Mesenchymal stem cell (in vitro differentiated cells and primary cell): ENCODE measurements at regions not wholly inside any gene's neighbourhood (a gene's known extent, or its start where the extent isn't known, plus 50 kb on each side); places are given as distances from the start of the nearest gene placed in this dataset.

ENCODE experiments used
- DNase-seq: peaks from one replicate; pipeline ENCODE4 v3.0.0-alpha.2; 2013
- H2AFZ ChIP-seq: one replicate; pipeline ENCODE4 v1.6.1; 2013; ENCODE audit warnings: low read depth, mild to moderate bottlenecking, control low read depth, inconsistent platforms, low read length, moderate library complexity
- H2AK5ac ChIP-seq: 2 replicates; pipeline ENCODE4 v1.6.1; 2013; ENCODE audit warnings: low read length, moderate library complexity, mild to moderate bottlenecking, inconsistent platforms; ENCODE audit not compliant: severe bottlenecking
- H2BK120ac ChIP-seq: one replicate; pipeline ENCODE4 v1.6.1; 2013; ENCODE audit warnings: low read depth, mild to moderate bottlenecking, inconsistent platforms, low read length, moderate library complexity
- H2BK12ac ChIP-seq, 2 experiments: one replicate each; pipeline ENCODE4 v1.6.1; 2013; ENCODE audit warnings: inconsistent platforms in 2 of 2, low read length in 2 of 2, mild to moderate bottlenecking in 2 of 2, moderate library complexity in 2 of 2, control low read depth in 1 of 2
- H2BK15ac ChIP-seq: one replicate; pipeline ENCODE4 v1.6.1; 2013; ENCODE audit warnings: mild to moderate bottlenecking, low read depth, inconsistent platforms; ENCODE audit not compliant: poor library complexity, severe bottlenecking
- H2BK5ac ChIP-seq: 2 replicates; pipeline ENCODE4 v1.6.1; 2013; ENCODE audit warnings: low read depth, mild to moderate bottlenecking, low read length, control low read depth, inconsistent platforms; ENCODE audit not compliant: poor library complexity, severe bottlenecking
- H3K14ac ChIP-seq, 2 experiments: one replicate each; pipeline ENCODE4 v1.6.1; 2013; ENCODE audit warnings: inconsistent platforms in 2 of 2, low read length in 2 of 2, control low read depth in 1 of 2, mild to moderate bottlenecking in 1 of 2, moderate library complexity in 1 of 2
- H3K18ac ChIP-seq, 2 experiments: one replicate each; pipeline ENCODE4 v1.6.1; 2013; ENCODE audit warnings: inconsistent platforms in 2 of 2, low read length in 2 of 2, control low read depth in 1 of 2, low read depth in 1 of 2, mild to moderate bottlenecking in 1 of 2
- H3K23ac ChIP-seq, 2 experiments: one replicate each; pipeline ENCODE4 v1.6.1; 2013; ENCODE audit warnings: inconsistent platforms in 2 of 2, low read length in 2 of 2, mild to moderate bottlenecking in 2 of 2, moderate library complexity in 2 of 2, control low read depth in 1 of 2
- H3K27ac ChIP-seq: 2 replicates; pipeline ENCODE4 v1.5.1; 2013; ENCODE audit warnings: mild to moderate bottlenecking, moderate library complexity, low read length, control low read depth, inconsistent platforms; ENCODE audit not compliant: poor library complexity, severe bottlenecking
- H3K27me3 ChIP-seq, 2 experiments: 2 replicates each; pipeline versions ENCODE4 v1.6.1 to v1.7.0; 2013; ENCODE audit warnings: low read length in 2 of 2, mild to moderate bottlenecking in 2 of 2, moderate library complexity in 2 of 2, control low read depth in 1 of 2, inconsistent platforms in 1 of 2; ENCODE audit not compliant: control insufficient read depth in 1 of 2, insufficient read depth in 1 of 2
- H3K36me3 ChIP-seq, 2 experiments: 2 replicates each; pipeline versions ENCODE4 v1.6.1 to v1.7.0; 2013; ENCODE audit warnings: low read length in 2 of 2, control low read depth in 1 of 2, inconsistent platforms in 1 of 2, low read depth in 1 of 2, mild to moderate bottlenecking in 1 of 2; ENCODE audit not compliant: insufficient read depth in 2 of 2, control insufficient read depth in 1 of 2
- H3K4ac ChIP-seq, 2 experiments: one replicate each; pipeline ENCODE4 v1.6.1; 2013; ENCODE audit warnings: inconsistent platforms in 2 of 2, low read length in 2 of 2, mild to moderate bottlenecking in 2 of 2, moderate library complexity in 2 of 2, control low read depth in 1 of 2, low read depth in 1 of 2
- H3K4me1 ChIP-seq: 2 replicates; pipeline ENCODE4 v1.6.1; 2013; ENCODE audit warnings: low read depth, low read length, control low read depth; ENCODE audit not compliant: control insufficient read depth, insufficient read depth
- H3K4me2 ChIP-seq: 2 replicates; pipeline ENCODE4 v1.6.1; 2013; ENCODE audit warnings: low read length, mild to moderate bottlenecking, inconsistent platforms; ENCODE audit not compliant: poor library complexity, severe bottlenecking
- H3K4me3 ChIP-seq, 2 experiments: 2 replicates each; pipeline versions ENCODE4 v1.5.1 to v1.7.0; 2013; ENCODE audit warnings: low read length in 2 of 2, mild to moderate bottlenecking in 2 of 2, control low read depth in 1 of 2, low read depth in 1 of 2; ENCODE audit not compliant: insufficient read depth in 1 of 2
- H3K79me1 ChIP-seq: replicated peaks from 2 replicates; pipeline ENCODE4 v1.6.1; 2013; ENCODE audit warnings: mild to moderate bottlenecking, control low read depth, low read length, inconsistent platforms; ENCODE audit not compliant: poor library complexity, severe bottlenecking
- H3K9ac ChIP-seq: 2 replicates; pipeline ENCODE4 v1.7.0; 2013; ENCODE audit warnings: mild to moderate bottlenecking, low read length, moderate library complexity
- H3K9me3 ChIP-seq: 2 replicates; pipeline ENCODE4 v1.7.0; 2013; ENCODE audit warnings: mild to moderate bottlenecking, low read length; ENCODE audit not compliant: control insufficient read depth
- H4K8ac ChIP-seq: one replicate; pipeline ENCODE4 v1.6.1; 2013; ENCODE audit warnings: inconsistent platforms, mild to moderate bottlenecking, low read length, moderate library complexity
- H4K91ac ChIP-seq: one replicate; pipeline ENCODE4 v1.6.1; 2013; ENCODE audit warnings: mild to moderate bottlenecking, low read length, inconsistent platforms
- WGBS: methylation state at CpG from one replicate; pipeline ENCODE4 v1.1.7; 2013; ENCODE audit warnings: mixed read lengths; 5-methylcytosine and 5-hydroxymethylcytosine counted together

- peak overlapping the region; percentile 87 for H3K27ac ChIP-seq
- no peaks in the 10 kb centered on the region for H3K79me1 ChIP-seq
- peak overlapping the region; percentile 79 to 98 for H3K18ac ChIP-seq
- H3K14ac ChIP-seq = peak overlapping the region in 1 of 2 experiments; percentile 27
- H3K27me3 ChIP-seq = no peaks in the 10 kb centered on the region
- peak overlapping the region; percentile 94 for H2BK120ac ChIP-seq
- H3K23ac ChIP-seq = no peak overlapping the region
- peak overlapping the region; percentile 74 for H4K91ac ChIP-seq
- peaks cover 43% of the 10 kb centered on the region for H3K4me1 ChIP-seq
- H3K9ac ChIP-seq = no peak overlapping the region
- no peaks in the 10 kb centered on the region for H3K9me3 ChIP-seq
- peak; percentile 54 for DNase-seq
- no peak overlapping the region for H3K4me3 ChIP-seq
- H2AFZ ChIP-seq = no peak overlapping the region
- H3K4ac ChIP-seq = peak overlapping the region; percentile 12 to 71
- no peak overlapping the region for H2AK5ac ChIP-seq
- peak overlapping the region; percentile 92 for H4K8ac ChIP-seq
- peak overlapping the region; percentile 90 to 91 for H2BK12ac ChIP-seq
- 72% methylated on average over 5 of the region's 6 CpGs for WGBS
- H2BK15ac ChIP-seq = peak overlapping the region; percentile 41
- no peak overlapping the region for H3K4me2 ChIP-seq
- H2BK5ac ChIP-seq = no peak overlapping the region
- H3K36me3 ChIP-seq = no peaks in the 10 kb centered on the region
Observed at GRCh38 chr6:44044154-44044539, 83.1 kb downstream of the MRPL14 start.

DNA sequence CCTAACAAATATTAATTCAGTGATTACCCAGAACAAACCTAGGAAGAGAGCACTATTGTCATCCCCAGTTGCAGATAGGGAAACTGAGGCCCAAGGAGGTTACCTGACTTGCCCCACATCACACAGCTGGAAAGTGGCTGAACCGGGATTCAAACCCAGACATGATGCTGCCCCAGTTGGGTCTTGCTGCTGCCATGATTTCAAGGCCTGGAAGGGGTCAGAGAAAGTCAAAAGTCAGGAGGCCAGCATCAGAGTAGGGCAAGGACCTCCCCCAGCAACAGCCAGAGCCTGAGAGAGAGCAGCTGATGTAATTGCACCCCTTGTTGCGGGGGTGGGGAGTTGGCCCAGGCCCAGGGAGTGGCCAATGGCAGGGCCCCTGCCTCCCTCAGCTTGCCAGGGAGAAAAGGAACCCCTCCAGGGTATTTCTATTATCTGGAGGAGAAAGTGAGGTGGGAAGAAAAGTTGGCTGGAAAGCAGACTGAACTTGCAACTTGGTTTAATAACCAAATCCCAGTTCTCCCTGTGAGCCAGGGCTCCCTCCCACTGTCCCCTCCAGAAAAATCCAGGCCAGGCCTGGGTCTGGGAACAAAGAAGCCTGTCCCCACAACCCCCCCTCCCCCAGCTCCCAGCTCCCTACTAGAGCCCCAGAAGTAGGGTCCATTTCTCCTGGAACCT is 83.6 kb downstream of the MRPL14 start:
- 75% methylated on average over 2 of the region's 2 CpGs for WGBS

GRCh38 chr6:44042989-44043478 is 84.2 kb downstream of the MRPL14 start:
- peak overlapping the region; percentile 96 for H4K8ac ChIP-seq
- 0% methylated on average over 1 of the region's 1 CpG for WGBS

More for the DNA sequence above, 83.6 kb downstream of the MRPL14 start:
- H3K9ac ChIP-seq = peak overlapping the region; percentile 31
- H2BK120ac ChIP-seq = peak overlapping the region; percentile 94
- no peak for DNase-seq
- no peaks in the 10 kb centered on the region for H3K79me1 ChIP-seq
- peak overlapping the region; percentile 94 for H2BK15ac ChIP-seq
- no peak overlapping the region for H3K4me3 ChIP-seq
- peaks cover 48% of the 10 kb centered on the region for H3K4me1 ChIP-seq
- H3K23ac ChIP-seq = peak overlapping the region in 1 of 2 experiments; percentile 14
- peak overlapping the region; percentile 87 for H3K27ac ChIP-seq
- peak overlapping the region; percentile 74 for H4K91ac ChIP-seq
- H3K14ac ChIP-seq = peak overlapping the region in 1 of 2 experiments; percentile 60
- H2AFZ ChIP-seq = no peak overlapping the region
- no peaks in the 10 kb centered on the region for H3K27me3 ChIP-seq
- peak overlapping the region; percentile 56 to 73 for H3K4ac ChIP-seq
- H2AK5ac ChIP-seq = peak overlapping the region; percentile 99
- H3K36me3 ChIP-seq = no peaks in the 10 kb centered on the region
- H3K4me2 ChIP-seq = no peak overlapping the region
- H2BK12ac ChIP-seq = peak overlapping the region; percentile 50 to 90
- H3K18ac ChIP-seq = peak overlapping the region; percentile 61 to 98
- no peaks in the 10 kb centered on the region for H3K9me3 ChIP-seq
- peak overlapping the region; percentile 12 for H2BK5ac ChIP-seq
- peak overlapping the region; percentile 87 for H4K8ac ChIP-seq

DNA sequence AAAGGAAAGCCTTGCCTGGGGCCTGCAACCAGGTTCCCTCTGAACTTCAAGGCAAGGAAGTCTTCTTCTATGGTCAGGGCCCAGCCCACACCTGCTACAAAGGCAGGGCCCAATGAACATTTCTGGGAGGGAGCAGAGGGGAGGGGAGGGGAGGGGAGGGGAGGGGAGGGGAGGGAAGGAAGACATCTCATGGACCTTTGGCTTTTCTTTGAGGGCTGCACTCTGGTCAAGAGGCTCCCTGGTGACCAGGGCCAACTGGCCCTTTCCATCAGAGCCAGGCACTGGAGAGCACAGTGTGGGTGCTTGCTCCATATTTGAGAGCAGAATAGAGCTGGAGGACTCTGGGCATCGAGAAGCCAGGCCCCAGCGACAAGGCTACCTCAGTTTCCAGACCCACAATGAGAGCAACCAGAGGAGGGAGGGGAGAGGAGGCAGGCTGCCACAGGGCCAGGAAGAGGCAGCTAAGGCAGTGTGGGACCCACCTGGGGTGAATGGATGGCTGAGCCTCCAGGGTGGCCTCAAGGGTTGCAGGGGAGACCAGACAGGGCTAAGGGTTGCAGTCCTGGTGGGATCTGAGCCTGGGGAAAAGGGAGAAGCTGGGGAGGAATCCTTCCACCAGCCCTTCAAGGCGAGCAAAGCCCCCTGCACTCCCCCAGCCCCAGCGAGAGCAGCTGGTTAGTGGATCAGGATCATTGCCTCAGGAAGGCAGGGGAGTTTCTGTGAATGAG is 84.8 kb downstream of the MRPL14 start:
- Histone ChIP-seq H3K27ac (peak overlapping the region; percentile 87), H3K4me1 (peaks cover 49% of the 10 kb centered on the region), H3K36me3 (no peaks in the 10 kb centered on the region), H3K4me3 (no peak overlapping the region), H3K4me2 (no peak overlapping the region), H2BK120ac (peak overlapping the region; percentile 97), H3K23ac (peak overlapping the region in 1 of 2 experiments; percentile 29), H3K4ac (peak overlapping the region; percentile 96 to 100), H3K18ac (peak overlapping the region; percentile 93 to 98), H3K14ac (peak overlapping the region in 1 of 2 experiments; percentile 87), H2BK15ac (peak overlapping the region; percentile 95), H3K27me3 (no peaks in the 10 kb centered on the region), H2AK5ac (peak overlapping the region; percentile 99), H3K79me1 (no peaks in the 10 kb centered on the region), H2AFZ (no peak overlapping the region), H3K9me3 (no peaks in the 10 kb centered on the region), H4K91ac (peak overlapping the region; percentile 99), H4K8ac (peak overlapping the region; percentile 96), H2BK5ac (peak overlapping the region; percentile 21), H2BK12ac (peak overlapping the region; percentile 100), H3K9ac (peak overlapping the region; percentile 59)
- 82% methylated on average over 4 of the region's 4 CpGs for WGBS
- no peak for DNase-seq

More at GRCh38 chr6:44042989-44043478, 84.2 kb downstream of the MRPL14 start:
- peak; percentile 51 for DNase-seq
- Histone ChIP-seq H3K4me2 (no peak overlapping the region), H3K79me1 (no peaks in the 10 kb centered on the region), H4K91ac (peak overlapping the region; percentile 99), H3K14ac (peak overlapping the region in 1 of 2 experiments; percentile 87), H2BK12ac (peak overlapping the region; percentile 100), H3K9me3 (no peaks in the 10 kb centered on the region), H2BK120ac (peak overlapping the region; percentile 97), H3K4me3 (no peak overlapping the region), H3K27ac (peak overlapping the region; percentile 87), H3K27me3 (no peaks in the 10 kb centered on the region), H2BK15ac (peak overlapping the region; percentile 95), H3K9ac (peak overlapping the region; percentile 31), H3K23ac (no peak overlapping the region), H3K4me1 (peaks cover 49% of the 10 kb centered on the region), H3K18ac (peak overlapping the region; percentile 93 to 98), H2BK5ac (no peak overlapping the region), H2AK5ac (peak overlapping the region; percentile 99), H2AFZ (no peak overlapping the region), H3K36me3 (no peaks in the 10 kb centered on the region), H3K4ac (peak overlapping the region; percentile 13 to 96)
